ENCODE measurements at regions not wholly inside any gene's neighbourhood (a gene's known extent, or its start where the extent isn't known, plus 50 kb on each side); places are given as distances from the start of the nearest gene placed in this dataset.

GRCh38 chr12:66905201-66905600 lies 226.3 kb upstream of the GRIP1 start:
- TF ChIP-seq CTCF (IDR thresholded peaks at IDR 0.05) (no peak), POLR2A (IDR thresholded peaks at IDR 0.05) (no peak)
- no peak overlapping the region for H3K4me3 ChIP-seq (ENCODE audit: low read depth, poor library complexity, severe bottlenecking)
- intact Hi-C loops (cut with DNase I; ENCODE audit: low total_unique reads) = no loop called here
- DNase-seq (ENCODE audit: low spot score in 2 of 2) = no peak

GRCh38 chr12:66910366-66910974 lies 231.6 kb upstream of the GRIP1 start:
- DNase-seq (ENCODE audit: low spot score in 2 of 2) = no peak
- intact Hi-C loops (cut with DNase I; ENCODE audit: low total_unique reads) = loop anchor here (5.0 kb wide), 1 partner anchor 252 kb away; no protein-coding TSS in a partner anchor
- TF ChIP-seq POLR2A (IDR thresholded peaks at IDR 0.05) = no peak
- TF ChIP-seq CTCF (IDR thresholded peaks at IDR 0.05) = no peak
- no peak overlapping the region for H3K4me3 ChIP-seq (ENCODE audit: low read depth, poor library complexity, severe bottlenecking)
- 88 to 89% methylated on average over 7 of the region's 7 CpGs for WGBS, 2 donors

GRCh38 chr12:66915306-66915904 lies 236.5 kb upstream of the GRIP1 start:
- H3K4me3 ChIP-seq (ENCODE audit: low read depth, poor library complexity, severe bottlenecking) = no peak overlapping the region
- TF ChIP-seq POLR2A (IDR thresholded peaks at IDR 0.05) = no peak
- TF ChIP-seq CTCF (IDR thresholded peaks at IDR 0.05) = no peak
- 30 to 40% methylated on average over 6 of the region's 6 CpGs for WGBS, 2 donors
- DNase-seq (ENCODE audit: low spot score in 2 of 2) = no peak
- intact Hi-C loops (cut with DNase I; ENCODE audit: low total_unique reads) = no loop called here

- TF ChIP-seq POLR2A (IDR thresholded peaks at IDR 0.05) (no peak), CTCF (IDR thresholded peaks at IDR 0.05) (no peak)
- 42 to 58% methylated on average over 3 of the region's 3 CpGs for whole genome bisulfite sequencing, 2 donors
- intact Hi-C loops (cut with DNase I; ENCODE audit: low total_unique reads) = no loop called here
- DNase-seq (ENCODE audit: low spot score in 2 of 2) = no peak
- H3K4me3 ChIP-seq (ENCODE audit: low read depth, poor library complexity, severe bottlenecking) = no peak overlapping the region
Measured at GRCh38 chr12:66916189-66916588, 237.3 kb upstream of the GRIP1 start.

GRCh38 chr12:66919466-66919865 lies 240.6 kb upstream of the GRIP1 start:
- no peak overlapping the region for H3K4me3 ChIP-seq (ENCODE audit: low read depth, poor library complexity, severe bottlenecking)
- TF ChIP-seq CTCF (IDR thresholded peaks at IDR 0.05) (no peak), POLR2A (IDR thresholded peaks at IDR 0.05) (no peak)
- intact Hi-C loops (cut with DNase I; ENCODE audit: low total_unique reads) = no loop called here
- WGBS, 2 donors = 45 to 48% methylated on average over 2 of the region's 2 CpGs
- no peak for DNase-seq (ENCODE audit: low spot score in 2 of 2)

GRCh38 chr12:66920205-66920604 lies 241.3 kb upstream of the GRIP1 start:
- no peak overlapping the region for H3K4me3 ChIP-seq (ENCODE audit: low read depth, poor library complexity, severe bottlenecking)
- no peak for DNase-seq (ENCODE audit: low spot score in 2 of 2)
- no peak for TF ChIP-seq CTCF (IDR thresholded peaks at IDR 0.05)
- TF ChIP-seq POLR2A (IDR thresholded peaks at IDR 0.05) = no peak
- intact Hi-C loops (cut with DNase I; ENCODE audit: low total_unique reads) = no loop called here
- 80 to 86% methylated on average over 3 of the region's 3 CpGs for WGBS, 2 donors

All from lower leg skin (tissue), 4 donors.